Spleen (tissue), 11 donors: ENCODE measurements at regions not wholly inside any gene's neighbourhood (a gene's known extent, or its start where the extent isn't known, plus 50 kb on each side); places are given as distances from the start of the nearest gene placed in this dataset.

Experiments used
- DNase-seq: peaks from one replicate; pipeline ENCODE4 v3.0.0-alpha.2; 2020
- H3K27ac ChIP-seq, 8 donors: fragments of 200-600 bp; sonication (generic) in 7 of 8; 1 replicate in 4 of 8; 2 replicates in 4 of 8; pipeline versions ENCODE4 v1.5.0 to v1.8.0; 2016 to 2021; ENCODE audit warnings: inconsistent platforms in 4 of 8, mild to moderate bottlenecking in 4 of 8, moderate library complexity in 1 of 8
- H3K27me3 ChIP-seq, 7 donors: fragments of 200-600 bp; sonication (generic) in 6 of 7; replicated peaks in 1 of 7; 1 replicate in 4 of 7; 2 replicates in 3 of 7; pipeline versions ENCODE4 v1.5.0 to v1.8.0; 2016 to 2021; ENCODE audit warnings: inconsistent platforms in 3 of 7, mild to moderate bottlenecking in 1 of 7
- H3K36me3 ChIP-seq, 6 donors: fragments of 200-600 bp; sonication (generic) in 5 of 6; 1 replicate in 4 of 6; 2 replicates in 2 of 6; pipeline versions ENCODE4 v1.5.0 to v1.8.0; 2016 to 2021; ENCODE audit warnings: inconsistent platforms in 2 of 6
- H3K4me1 ChIP-seq, 6 donors: fragments of 200-600 bp; sonication (generic) in 5 of 6; 1 replicate in 3 of 6; 2 replicates in 3 of 6; pipeline versions ENCODE4 v1.5.0 to v1.8.0; 2016 to 2021; ENCODE audit warnings: inconsistent platforms in 3 of 6
- H3K4me3 ChIP-seq, 8 donors: fragments of 200-600 bp; sonication (generic) in 7 of 8; 1 replicate in 4 of 8; 2 replicates in 4 of 8; pipeline versions ENCODE4 v1.5.0 to v1.8.0; 2016 to 2021; ENCODE audit warnings: inconsistent platforms in 4 of 8, mild to moderate bottlenecking in 4 of 8, moderate library complexity in 2 of 8
- H3K9me3 ChIP-seq, 8 donors: fragments of 200-600 bp; sonication (generic) in 7 of 8; 1 replicate in 4 of 8; 2 replicates in 4 of 8; pipeline versions ENCODE4 v1.5.0 to v1.8.0; 2016 to 2021; ENCODE audit warnings: inconsistent platforms in 4 of 8
- CTCF ChIP-seq, 11 experiments: fragments of 200-600 bp in 7 of 11; fragments of 450-650 bp in 4 of 11; sonication (generic) in 4 of 11; IDR thresholded peaks in 8 of 11; conservative IDR thresholded peaks in 3 of 11; 1 replicate in 7 of 11; 2 replicates in 4 of 11; pipeline versions ENCODE4 v1.4.0 to v1.8.0; 2016 to 2021; ENCODE audit warnings: antibody characterized with exemption in 11 of 11, inconsistent platforms in 4 of 11, mild to moderate bottlenecking in 1 of 11
- POLR2A ChIP-seq, 3 donors: fragments of 450-650 bp; IDR thresholded peaks; one replicate each; pipeline ENCODE4 v1.5.1; 2017; ENCODE audit warnings: antibody characterized with exemption in 3 of 3, mild to moderate bottlenecking in 1 of 3
- POLR2AphosphoS5 ChIP-seq, 3 donors: sonication (generic); formaldehyde crosslinking; IDR thresholded peaks; one replicate each; pipeline ENCODE4 v1.5.1; 2017; ENCODE audit warnings: antibody characterized with exemption in 3 of 3
- whole genome bisulfite sequencing, 5 donors: extraction: QIAGEN DNeasy Blood & Tissue Kit in 3 of 5; methylation state at CpG; one replicate each; pipeline versions ENCODE4 v1.1.5 to v1.1.7; 2013 to 2018; 5-methylcytosine and 5-hydroxymethylcytosine counted together
- intact Hi-C: fragments of 100-400 bp; cut with DNase I; formaldehyde crosslinking; loops from one replicate; pipeline ENCODE4 v1.15.0; 2023; ENCODE audit warnings: low total_unique reads
- donor health status: healthy with polysubstance abuse.
- donor health status: DM: no; HTN: no; CAD: no; lungs with moderate emphysema.
- donor health status: DM: no; HTN: no; CAD: no.
- donor health status: Bipolar disorder and iron deficiency.
- donor health status: healthy.
- donor health status: DM: no; HTN: no; CAD: no.
- donor health status: DM: yes; HTN: yes; CAD: no.

- H3K27ac ChIP-seq = no peak overlapping the region
These were observed 102.4 kb downstream of the PCSK1 start for GRCh38 chr5:96330530-96331140.

GRCh38 chr5:96329886-96330529 lies 103.0 kb downstream of the PCSK1 start:
- TF ChIP-seq CTCF (IDR thresholded peaks at IDR 0.05 in 8 of 11, conservative IDR thresholded peaks at IDR 0.05 in 3 of 11) = no peak
- no peak for TF ChIP-seq POLR2AphosphoS5 (IDR thresholded peaks at IDR 0.05)
- TF ChIP-seq POLR2A (IDR thresholded peaks at IDR 0.05) = no peak
- H3K9me3 ChIP-seq = no peaks in the 10 kb centered on the region
- 68 to 78% (median 74%) methylated on average over 2 of the region's 2 CpGs for WGBS, 5 donors

More at GRCh38 chr5:96330530-96331140, 102.4 kb downstream of the PCSK1 start:
- intact Hi-C loops = loop anchor here (5.0 to 10.0 kb wide), 3 partner anchors 366 to 686 kb away; partner anchors contain the start of genes ELL2 and RFESD
- Histone ChIP-seq H3K27me3 (no peaks in the 10 kb centered on the region), H3K4me1 (peaks cover 0 to 15% (median 7%) of the 10 kb centered on the region in 6 donors), H3K36me3 (no peaks in the 10 kb centered on the region), H3K4me3 (no peak overlapping the region), H3K9me3 (no peaks in the 10 kb centered on the region)
- no peak for DNase-seq
- TF ChIP-seq CTCF (IDR thresholded peaks at IDR 0.05 in 8 of 11, conservative IDR thresholded peaks at IDR 0.05 in 3 of 11) = no peak
- no peak for TF ChIP-seq POLR2A (IDR thresholded peaks at IDR 0.05)
- no peak for TF ChIP-seq POLR2AphosphoS5 (IDR thresholded peaks at IDR 0.05)
- WGBS, 5 donors = 72 to 89% (median 82%) methylated on average over 4 of the region's 4 CpGs

GRCh38 chr5:96329289-96329688 lies 103.8 kb downstream of the PCSK1 start:
- no peak for DNase-seq
- Histone ChIP-seq H3K4me3 (no peak overlapping the region), H3K27ac (no peak overlapping the region), H3K9me3 (no peaks in the 10 kb centered on the region), H3K36me3 (no peaks in the 10 kb centered on the region), H3K27me3 (no peaks in the 10 kb centered on the region), H3K4me1 (peaks cover 0 to 15% (median 7%) of the 10 kb centered on the region in 6 donors)
- intact Hi-C loops = no loop called here
- TF ChIP-seq POLR2A (IDR thresholded peaks at IDR 0.05) (no peak), CTCF (IDR thresholded peaks at IDR 0.05 in 8 of 11, conservative IDR thresholded peaks at IDR 0.05 in 3 of 11) (no peak), POLR2AphosphoS5 (IDR thresholded peaks at IDR 0.05) (no peak)
- WGBS, 5 donors = 67 to 91% (median 83%) methylated on average over 1 of the region's 1 CpG

More at GRCh38 chr5:96329886-96330529, 103.0 kb downstream of the PCSK1 start:
- Histone ChIP-seq H3K27me3 (no peaks in the 10 kb centered on the region), H3K27ac (no peak overlapping the region), H3K36me3 (no peaks in the 10 kb centered on the region), H3K4me1 (peaks cover 0 to 15% (median 7%) of the 10 kb centered on the region in 6 donors), H3K4me3 (no peak overlapping the region)
- no peak for DNase-seq
- intact Hi-C loops = loop anchor here (5.0 to 10.0 kb wide), 3 partner anchors 365 to 685 kb away; partner anchors contain the start of genes ELL2 and RFESD

GRCh38 chr5:96327722-96328121 lies 105.3 kb downstream of the PCSK1 start:
- H3K4me1 ChIP-seq = peaks cover 0 to 15% (median 7%) of the 10 kb centered on the region in 6 donors
- no peak overlapping the region for H3K27ac ChIP-seq
- TF ChIP-seq CTCF (IDR thresholded peaks at IDR 0.05 in 8 of 11, conservative IDR thresholded peaks at IDR 0.05 in 3 of 11) = no peak
- no peak for TF ChIP-seq POLR2A (IDR thresholded peaks at IDR 0.05)
- TF ChIP-seq POLR2AphosphoS5 (IDR thresholded peaks at IDR 0.05) = no peak
- no peaks in the 10 kb centered on the region for H3K36me3 ChIP-seq
- DNase-seq = no peak
- no peaks in the 10 kb centered on the region for H3K27me3 ChIP-seq
- intact Hi-C loops = no loop called here
- WGBS, 5 donors = 71 to 91% (median 89%) methylated on average over 2 of the region's 2 CpGs
- no peak overlapping the region for H3K4me3 ChIP-seq
- no peaks in the 10 kb centered on the region for H3K9me3 ChIP-seq
